ENCODE measurements at regions not wholly inside any gene's neighbourhood (a gene's known extent, or its start where the extent isn't known, plus 50 kb on each side); places are given as distances from the start of the nearest gene placed in this dataset.
"Not testable (repeated sequence)": the region's sequence is repeated elsewhere in the genome, so short reads cannot be mapped to it uniquely, and the experiment has no call there.

DNA sequence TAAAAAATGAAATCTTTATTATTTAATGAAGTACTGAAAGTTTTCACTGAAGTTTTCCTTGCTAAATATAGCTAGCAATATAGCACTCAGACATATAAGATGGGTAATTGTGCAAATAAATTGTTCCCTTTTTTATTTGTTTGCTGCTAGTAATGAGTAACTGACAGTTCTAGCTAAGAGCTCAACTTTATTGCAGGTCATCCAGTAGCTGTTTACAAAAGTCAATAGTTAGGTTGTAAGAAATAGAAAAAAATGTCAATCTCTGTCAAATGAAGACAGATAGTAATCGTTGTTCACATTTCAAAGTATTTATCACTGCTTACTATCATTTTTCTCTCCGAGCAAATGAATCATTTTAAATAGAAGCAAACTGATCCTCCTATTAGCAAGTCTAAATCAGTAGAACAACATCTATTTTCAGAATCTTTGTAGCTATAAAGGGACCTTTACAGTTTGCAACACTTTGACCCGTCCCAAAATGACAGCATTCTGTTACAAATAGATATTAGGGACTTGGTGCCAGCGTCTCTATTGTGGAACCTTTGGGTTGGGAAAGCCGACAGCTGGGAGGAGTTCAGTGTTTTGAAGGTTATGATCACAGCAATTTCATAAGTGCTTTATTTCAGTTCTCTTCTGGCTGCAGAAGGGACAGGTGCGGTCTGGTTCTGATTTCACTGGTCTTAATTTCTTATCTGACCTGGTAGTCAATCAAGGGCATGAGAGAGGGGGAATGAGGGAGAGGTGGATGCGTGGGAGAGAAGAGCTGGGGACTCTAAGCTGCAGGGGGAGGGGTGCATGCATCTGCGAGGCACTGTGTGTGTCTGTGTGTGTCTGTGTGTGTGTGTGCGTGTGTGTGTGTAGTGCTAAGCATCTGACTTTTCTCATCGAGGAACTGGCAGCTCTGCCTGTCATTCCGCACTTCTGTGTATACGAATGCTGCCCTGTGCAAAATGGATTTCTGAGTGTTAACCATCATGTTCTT is 227.9 kb upstream of the PITX2 start:
- no peak for FAIRE-seq

DNA sequence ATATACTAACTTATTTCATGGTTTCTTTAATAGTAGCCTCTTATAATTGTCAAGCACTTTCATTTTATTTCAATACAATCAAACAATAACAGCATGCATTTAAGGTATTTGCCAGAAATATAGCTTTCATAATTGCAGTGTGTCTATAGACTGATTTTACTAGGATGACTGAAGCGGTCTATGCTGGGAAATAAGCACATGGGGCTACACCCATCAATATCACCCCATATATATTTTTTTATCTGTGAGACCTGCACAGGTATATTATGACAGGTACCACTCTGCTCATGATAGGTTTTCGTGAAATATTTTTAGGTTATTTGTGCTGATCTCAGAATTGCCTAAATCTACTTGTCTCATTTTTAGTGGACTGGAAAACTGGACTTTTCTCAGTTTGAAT is 229.1 kb upstream of the PITX2 start:
- no peak for FAIRE-seq

DNA sequence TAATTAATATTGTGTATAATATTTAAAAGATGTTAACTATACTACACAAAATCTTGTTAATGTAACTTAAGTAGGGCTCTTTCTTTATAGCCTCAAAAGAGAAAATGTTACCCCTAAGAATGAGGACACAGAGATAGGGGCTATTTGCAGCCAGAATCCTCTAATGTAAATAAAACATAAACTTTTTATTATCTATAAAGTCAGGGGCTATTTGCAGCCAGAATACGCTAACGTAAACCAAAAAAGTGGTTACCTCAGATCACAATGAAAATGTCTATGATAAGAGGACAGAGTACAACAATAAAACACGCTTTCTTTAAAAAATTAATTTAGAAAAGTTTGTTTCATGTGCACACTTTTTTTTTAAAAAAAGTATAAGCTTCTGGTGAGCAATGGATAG is 229.9 kb upstream of the PITX2 start:
- no peak for FAIRE-seq

DNA sequence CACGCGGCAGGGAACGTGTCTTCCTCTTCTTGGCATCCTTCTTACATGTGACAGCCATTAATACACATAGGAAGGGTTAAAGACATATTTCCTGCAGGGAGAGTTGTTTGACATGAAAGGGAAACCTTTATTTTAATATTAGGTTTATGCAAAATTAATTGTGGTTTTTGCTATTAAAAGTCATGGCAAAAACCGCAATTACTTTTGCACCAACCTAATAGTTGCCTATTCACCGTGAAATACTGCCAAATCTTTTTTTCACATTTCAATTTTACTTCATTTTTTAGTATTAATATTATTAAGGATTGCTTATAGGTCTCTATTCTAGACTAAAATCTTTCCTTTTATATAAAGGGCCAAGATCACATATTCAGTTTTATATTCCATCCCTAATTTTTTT is 230.4 kb upstream of the PITX2 start:
- FAIRE-seq: no peak

DNA sequence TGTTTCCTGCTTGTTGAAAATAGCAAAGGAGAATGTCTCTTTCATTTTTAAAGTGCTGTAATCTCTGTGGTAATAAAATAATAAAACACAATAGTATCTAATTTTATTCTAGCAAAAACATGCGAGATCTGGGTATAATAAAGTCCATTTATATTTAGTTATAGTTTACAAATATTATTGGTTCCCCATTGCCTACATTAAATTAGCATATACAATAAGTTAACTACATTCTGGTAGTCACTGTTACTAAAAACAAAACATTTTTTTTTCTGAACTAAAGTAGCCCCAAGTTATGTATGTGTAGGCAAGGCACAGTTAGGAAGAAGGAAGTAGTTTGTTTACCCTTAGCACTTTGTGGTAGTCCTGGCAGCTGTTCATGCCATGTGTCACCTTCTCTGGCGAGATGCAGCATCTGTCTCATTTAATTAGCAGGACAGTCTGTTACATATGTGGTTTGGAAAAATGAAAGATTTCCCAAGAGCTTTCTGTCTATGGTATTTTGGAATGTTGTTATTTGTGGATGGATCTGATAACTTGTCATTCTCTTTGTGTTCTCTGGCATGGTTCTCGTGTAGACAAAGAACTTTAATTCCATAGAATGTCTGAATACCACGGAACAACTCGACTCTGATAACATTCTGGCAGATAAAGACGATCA is 231.3 kb upstream of the PITX2 start:
- FAIRE-seq: no peak

DNA sequence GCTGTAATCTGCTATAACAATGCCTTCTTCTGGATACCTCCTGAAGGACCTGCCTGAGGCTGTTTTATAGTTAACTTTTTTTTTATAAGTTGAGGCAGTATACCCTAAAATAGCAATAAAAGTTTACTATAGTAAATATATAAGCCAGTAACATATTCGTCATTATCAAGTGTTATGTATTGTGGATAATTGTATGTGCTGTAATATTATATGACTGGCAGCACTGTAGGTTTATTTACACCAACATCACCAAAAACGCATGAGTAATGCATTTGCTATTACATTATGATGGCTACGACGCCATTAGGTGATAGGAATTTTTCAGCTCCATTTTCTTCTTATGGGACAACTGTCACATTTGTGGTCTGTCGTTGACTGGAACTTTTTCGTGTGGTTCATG is 237.2 kb upstream of the PITX2 start:
- no peak for FAIRE-seq

DNA sequence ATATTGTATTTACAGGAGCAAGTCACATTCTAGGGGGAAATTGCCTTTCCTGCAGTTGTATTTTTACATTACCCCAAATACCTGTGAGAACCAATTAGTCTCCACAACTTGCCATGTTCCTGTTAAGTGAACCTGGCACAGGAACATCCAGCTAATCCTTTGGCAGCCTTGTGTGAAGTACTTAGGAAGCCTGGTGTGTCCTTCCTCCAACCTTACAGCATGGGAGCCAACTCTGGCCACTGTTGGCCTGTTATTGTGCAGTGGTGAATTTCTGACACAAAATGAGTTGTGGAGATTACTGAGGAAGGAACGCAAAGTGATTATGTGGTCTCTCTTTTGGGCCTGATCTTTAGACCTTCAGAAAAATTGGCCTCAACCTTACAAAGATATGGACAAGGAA is 238.0 kb upstream of the PITX2 start:
- FAIRE-seq: no peak

DNA sequence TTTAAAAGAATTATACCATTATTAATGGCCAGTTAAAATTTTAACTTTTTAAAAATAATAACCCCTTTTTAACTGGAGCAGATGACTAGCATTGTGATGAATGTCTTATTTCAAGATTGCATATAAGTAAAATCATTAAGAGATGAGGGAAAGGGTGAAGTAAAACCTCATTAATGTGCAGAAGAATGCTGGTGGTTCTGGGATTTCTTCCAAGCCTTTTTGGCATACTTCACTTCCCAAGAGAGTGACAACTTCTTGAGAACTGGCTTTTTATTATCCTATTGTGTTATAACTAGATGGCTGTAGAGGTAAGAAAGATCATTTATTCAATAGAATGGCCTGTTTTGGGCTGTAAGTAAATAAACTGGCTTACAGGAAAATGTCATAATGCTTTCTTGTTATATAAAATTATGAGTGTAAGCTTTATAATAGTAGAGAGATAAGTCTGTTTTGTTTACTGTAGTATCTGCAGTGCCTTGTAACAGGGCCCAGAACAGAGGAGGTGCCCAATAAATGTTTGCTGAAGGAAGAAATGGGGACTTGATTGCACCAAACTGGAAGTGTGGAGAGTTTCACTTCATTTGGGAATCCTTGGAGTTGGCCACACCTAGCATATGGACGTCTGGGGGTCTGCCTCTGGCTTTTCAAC is 242.9 kb upstream of the PITX2 start:
- FAIRE-seq: no peak

DNA sequence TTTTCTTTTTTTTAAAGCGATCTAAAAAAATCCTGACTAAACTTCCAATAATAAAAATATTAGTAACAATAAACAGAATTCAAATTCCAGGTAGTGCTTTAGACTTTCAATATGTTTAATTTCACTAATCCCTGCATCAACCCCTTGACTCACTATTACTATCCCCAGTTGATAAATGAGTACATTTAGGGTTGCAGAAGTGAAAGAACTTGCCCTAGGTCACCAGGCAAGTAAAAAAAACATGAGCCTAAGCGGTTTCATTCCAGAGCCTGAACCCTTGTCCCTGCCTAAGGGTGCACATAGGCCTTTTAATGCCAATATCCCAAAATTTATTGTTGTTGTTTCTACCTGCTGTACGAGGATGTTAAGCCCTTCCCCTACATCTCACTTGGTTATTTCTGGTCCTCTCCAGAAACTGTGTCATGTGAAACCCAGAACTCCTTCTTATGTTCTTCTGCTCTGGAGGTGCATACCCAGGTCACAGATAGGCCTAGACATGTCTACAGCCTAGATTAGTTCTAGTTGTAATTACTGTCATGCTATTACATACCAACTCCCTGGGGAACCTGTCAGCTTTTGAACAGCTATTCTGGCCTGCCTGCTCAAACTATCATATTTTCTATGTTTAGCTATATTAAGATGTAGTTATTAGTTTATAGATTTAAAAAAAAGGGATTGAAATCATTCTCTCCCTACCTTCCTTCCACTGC is 244.5 kb upstream of the PITX2 start:
- no peak for FAIRE-seq

DNA sequence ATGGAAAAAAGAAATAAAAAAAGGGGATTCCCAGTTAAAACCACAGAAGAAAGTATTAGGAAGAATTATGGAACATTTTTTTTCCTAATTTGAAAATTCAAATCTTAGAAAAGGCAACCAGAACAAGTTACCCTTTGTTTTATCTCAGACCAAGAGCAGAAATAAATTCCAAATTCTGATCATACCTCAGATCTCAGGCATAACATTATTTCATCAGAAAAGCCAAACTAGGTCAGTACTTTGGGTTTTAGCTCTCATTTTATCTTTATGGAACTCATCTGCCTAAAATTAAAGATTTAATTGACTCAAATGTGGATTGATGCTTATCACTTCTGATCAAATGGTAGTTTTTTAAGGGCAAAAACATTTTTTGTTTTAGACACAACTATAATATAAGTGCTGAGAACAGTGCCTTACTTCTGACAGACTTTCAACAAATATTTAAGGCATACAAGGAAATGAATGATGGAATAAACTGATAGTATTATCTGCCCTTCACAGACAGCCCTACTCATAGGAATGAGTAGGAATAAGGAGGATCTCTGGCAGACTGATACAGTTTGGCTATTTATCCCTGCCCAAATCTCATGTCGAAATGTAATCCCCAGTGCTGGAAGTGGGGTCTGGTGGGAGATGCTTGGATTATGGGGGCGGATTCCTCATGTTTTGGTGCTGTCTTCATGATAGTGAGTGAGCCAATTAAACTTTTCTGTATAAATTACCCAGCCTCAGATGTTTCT is 245.3 kb upstream of the PITX2 start:
- FAIRE-seq: no peak

DNA sequence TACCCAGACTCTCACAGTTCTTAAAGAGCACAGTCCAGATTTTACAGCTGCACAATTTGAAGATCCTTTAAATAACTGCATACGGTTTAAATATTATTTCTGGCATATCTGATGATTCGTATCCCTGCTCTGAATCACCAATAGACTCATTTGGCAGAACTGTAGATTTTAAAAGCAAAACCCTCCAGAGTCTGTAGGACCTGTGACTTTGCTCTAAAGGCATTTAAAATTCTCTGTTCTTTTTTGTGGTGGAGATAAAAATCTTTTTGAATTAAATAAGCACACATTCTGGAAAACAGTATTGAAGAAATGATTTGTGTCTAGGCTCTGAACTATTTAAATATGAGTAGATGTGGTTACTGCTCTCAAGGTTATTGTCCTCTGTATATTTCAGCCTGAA is 246.2 kb upstream of the PITX2 start:
- no peak for FAIRE-seq

DNA sequence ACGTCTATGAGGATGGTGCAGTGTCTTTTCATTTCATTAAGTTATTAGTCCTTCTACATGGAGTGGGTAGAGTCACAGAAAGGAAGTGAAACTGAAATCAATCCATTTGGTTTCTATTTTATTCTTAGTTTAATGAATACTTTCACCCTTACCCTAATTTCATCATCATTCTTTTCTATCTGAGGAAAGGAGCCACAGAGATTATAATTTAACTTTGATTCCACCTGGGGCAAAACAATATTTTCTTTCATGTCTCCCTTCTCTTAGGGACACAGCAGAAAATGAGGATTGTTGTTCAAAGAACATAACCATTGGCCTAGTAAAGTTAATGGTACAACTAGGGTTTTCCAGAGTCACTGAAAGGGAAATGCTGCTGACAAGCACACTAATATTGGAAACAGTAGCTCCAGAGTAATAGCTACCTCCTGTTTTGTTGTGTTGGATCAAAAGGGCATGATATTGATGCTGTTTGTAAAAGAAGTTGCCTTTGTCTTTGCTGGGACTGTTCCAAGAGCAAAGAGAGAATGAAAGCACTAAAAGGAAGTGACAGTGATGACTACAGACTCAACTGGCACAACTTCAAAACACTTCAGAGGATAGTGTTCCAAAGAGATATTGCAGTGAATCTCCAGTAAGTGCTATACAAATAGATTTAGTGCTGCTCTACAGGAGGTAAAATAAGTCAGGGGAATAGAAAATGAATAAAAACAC is 247.1 kb upstream of the PITX2 start:
- FAIRE-seq: no peak

DNA sequence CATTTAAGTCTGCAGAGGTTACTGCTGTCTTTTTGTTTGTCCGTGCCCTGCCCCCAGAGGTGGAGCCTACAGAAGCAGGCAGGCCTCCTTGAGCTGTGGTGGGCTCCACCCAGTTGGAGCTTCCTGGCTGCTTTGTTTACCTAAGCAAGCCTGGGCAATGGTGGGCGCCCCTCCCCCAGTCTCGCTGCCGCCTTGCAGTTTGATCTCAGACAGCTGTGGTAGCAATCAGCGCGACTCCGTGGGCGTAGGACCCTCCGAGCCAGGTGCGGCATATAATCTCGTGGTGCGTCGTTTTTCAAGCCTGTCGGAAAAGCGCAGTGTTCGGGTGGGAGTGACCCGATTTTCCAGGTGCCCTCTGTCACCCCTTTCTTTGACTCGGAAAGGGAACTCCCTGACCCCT is 253.3 kb upstream of the PITX2 start:
- not testable (repeated sequence) for FAIRE-seq

DNA sequence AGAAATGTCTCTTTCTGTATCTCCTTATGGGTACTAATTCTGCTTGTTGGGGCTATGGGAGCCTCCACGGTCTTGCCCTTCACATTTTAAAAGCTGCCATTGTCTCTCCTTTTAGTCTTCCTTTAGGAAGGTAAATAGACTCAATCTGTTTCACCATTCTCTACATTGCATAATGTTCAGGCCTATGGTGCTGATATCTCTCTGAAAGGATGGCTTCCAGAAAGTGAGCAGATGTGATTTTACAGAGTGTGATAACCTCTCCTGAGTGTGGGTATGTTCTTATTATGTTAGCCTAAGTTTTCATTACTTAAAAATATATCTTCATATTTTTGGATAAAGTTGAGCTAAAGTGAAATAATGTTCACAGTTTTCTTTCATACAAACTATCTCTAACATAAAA is 254.0 kb upstream of the PITX2 start:
- no peak for FAIRE-seq

DNA sequence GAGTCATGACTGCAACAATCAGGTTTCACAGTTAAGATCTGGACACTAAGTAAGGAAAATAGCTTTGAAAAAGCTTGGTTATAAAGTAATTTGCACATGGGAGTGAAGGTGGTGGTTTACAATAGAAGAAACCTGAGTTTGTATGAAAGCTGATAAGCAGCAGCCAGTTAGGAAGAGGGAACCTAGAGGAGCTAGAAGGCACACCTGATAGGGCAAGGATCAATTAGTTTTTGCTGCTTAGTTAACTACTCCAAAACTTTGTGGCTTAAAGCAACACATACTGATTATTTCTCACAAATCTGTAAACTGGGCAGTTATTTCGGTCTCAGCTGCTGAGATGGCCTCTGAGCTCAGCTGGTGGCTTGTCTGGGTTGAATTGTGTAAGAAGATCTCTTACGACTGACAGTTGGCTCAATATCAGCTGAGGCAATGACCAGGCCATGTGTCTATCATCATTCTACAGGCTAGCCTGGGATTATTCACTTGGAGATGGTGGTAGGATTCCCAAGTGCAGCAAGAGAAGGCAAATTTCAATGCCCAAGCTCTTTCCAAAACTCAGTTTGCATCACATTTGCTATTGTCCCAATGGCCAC is 255.0 kb upstream of the PITX2 start:
- FAIRE-seq: no peak

DNA sequence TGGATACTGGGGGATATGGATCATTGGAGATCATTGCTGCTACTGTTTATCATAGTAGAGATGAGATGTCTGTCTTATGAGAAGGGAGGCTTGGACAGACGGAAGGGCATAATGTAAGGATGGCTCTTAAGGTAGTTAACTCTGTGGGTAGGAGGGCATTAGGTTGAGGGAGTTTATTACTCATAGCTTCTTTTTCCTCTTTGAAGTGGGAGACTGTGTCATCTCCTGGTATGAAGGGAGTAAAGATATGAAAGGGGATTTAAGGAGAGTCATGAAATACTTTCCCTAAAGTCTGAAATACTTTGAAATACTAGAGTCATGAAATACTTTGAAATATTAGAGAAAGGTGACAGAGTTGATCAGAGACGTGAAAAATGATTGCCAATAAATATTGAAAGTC is 255.5 kb upstream of the PITX2 start:
- no peak for FAIRE-seq

DNA sequence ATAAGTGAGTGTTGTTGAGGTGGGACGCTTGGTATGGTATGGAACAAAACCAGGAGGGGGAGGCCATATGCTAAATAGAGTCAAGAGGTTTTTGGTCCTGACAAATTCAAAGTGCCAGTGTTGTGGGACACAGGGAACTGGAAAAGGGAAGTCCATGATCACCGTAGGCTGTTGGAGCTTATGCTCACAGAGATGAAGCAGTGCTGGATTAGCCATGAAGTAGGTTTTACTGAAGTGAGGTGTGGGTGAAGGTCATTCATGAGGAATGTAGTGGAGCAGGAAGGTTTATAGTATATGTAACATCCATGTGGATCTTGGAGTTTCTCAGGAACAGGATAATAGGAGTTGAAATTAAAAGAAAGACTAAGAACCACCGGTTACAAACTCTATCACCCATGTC is 256.1 kb upstream of the PITX2 start:
- no peak for FAIRE-seq

DNA sequence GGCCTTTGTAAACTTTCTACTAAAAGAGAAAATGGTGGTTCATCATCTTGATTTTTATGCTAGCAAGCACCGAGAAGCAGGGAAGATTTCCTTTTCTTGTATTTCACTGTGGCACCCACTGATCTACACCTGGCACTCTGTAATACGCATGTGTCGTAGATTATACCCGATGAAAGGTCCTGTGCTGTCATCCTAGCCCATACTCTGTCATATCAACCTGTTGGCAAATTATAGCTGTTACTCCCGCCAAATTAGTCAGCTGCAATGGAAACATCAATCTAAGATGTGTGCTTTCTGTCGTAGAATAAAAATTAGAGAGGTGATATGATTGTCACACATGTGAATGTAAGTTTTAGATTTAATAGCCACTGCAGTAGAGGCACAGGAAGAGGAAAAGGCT is 263.4 kb upstream of the PITX2 start:
- FAIRE-seq: no peak

DNA sequence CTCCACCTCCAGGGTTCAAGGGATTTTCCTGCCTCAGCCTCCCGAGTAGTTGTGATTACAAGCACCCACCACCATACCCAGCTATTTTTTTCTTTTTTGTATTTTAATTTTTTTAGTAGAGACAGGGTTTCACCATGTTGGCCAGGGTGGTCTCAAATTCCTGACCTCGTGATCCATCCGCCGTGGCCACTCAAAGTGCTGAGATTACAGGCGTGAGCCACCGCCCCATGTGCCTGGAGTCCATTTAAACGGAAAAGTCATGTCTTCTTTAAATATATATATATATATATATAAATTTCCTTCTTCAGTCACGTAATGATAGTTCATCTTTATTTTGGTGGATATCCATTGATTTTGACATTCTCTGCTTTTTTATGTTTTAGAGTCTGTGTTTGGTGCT is 264.0 kb upstream of the PITX2 start:
- FAIRE-seq: no peak

DNA sequence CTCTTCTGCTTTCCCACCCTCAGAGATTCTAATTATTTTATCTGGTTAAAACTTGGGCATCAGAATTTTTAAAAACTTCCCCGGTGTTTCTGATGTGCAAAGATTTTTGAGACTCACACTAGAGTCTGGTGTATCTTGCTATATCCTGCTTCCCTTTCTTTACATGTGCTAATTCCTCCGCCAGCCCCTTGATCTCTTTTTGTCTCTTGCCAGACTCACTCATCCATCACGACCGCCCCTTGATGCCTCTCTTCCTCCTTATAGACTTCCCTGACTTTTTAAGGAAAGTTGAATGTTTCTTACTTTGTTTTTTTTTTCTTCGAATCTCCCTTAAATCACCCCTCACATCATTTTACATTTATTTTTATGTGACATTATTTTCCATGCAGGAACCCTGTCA is 274.9 kb upstream of the PITX2 start:
- FAIRE-seq: no peak

DNA sequence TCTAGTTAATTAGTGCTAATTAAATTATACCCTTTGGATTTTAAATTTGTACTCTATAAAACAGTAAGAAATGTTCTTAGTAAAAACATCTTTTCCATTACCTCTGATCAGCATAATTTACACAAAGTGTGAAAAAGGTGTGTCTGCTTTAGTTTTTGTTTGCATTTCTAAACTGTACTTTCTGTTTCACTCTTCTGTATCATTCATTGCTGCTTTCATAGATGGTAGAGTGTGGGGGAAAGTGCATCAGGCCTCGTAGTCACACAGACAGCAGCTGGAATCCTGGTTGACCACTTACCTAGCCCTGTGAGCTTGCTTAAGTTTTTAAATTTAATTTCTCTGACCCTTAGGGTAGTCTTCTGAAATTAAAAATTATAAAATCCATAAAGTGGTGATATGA is 275.4 kb upstream of the PITX2 start:
- FAIRE-seq: no peak
